Fibroblast of pulmonary artery (primary cell): ENCODE measurements at regions not wholly inside any gene's neighbourhood (a gene's known extent, or its start where the extent isn't known, plus 50 kb on each side); places are given as distances from the start of the nearest gene placed in this dataset.

Experiments
- DNase-seq: peaks from one replicate; pipeline ENCODE4 v3.0.0-alpha.2; 2010; ENCODE audit warnings: low read depth
- H3K4me3 ChIP-seq: replicated peaks from 2 replicates; pipeline ENCODE4 v1.5.1; 2011; ENCODE audit warnings: low read depth, mild to moderate bottlenecking, control low read depth, low read length, moderate library complexity
- CTCF ChIP-seq: IDR thresholded peaks from 2 replicates; pipeline ENCODE4 v1.5.1; 2011; ENCODE audit warnings: mild to moderate bottlenecking, control low read depth, low read length, inconsistent platforms; ENCODE audit errors: missing control alignments

- DNase-seq, result no peak
- TF ChIP-seq CTCF, result no peak
- H3K4me3 ChIP-seq, result no peak overlapping the region
Observed at GRCh38 chr2:239473211-239473805, 72.5 kb upstream of the HDAC4 start.

GRCh38 chr2:239472235-239472775, 71.5 kb upstream of the HDAC4 start:
- TF ChIP-seq CTCF, result no peak
- no peak for DNase-seq
- H3K4me3 ChIP-seq, result no peak overlapping the region

- H3K4me3 ChIP-seq, result no peak overlapping the region
- no peak for DNase-seq
- no peak for TF ChIP-seq CTCF
Observed at GRCh38 chr2:239471011-239471792, 70.4 kb upstream of the HDAC4 start.

- DNase-seq, result no peak
- no peak overlapping the region for H3K4me3 ChIP-seq
- TF ChIP-seq CTCF, result no peak
Observed at GRCh38 chr2:239470151-239470900, 69.5 kb upstream of the HDAC4 start.

GRCh38 chr2:239469106-239469960, 68.5 kb upstream of the HDAC4 start:
- no peak for TF ChIP-seq CTCF
- DNase-seq, result no peak
- H3K4me3 ChIP-seq, result no peak overlapping the region

GRCh38 chr2:239468491-239469105, 67.8 kb upstream of the HDAC4 start:
- TF ChIP-seq CTCF, result no peak
- DNase-seq, result no peak
- H3K4me3 ChIP-seq, result no peak overlapping the region
